HG02973 (cell line): ENCODE measurements at regions not wholly inside any gene's neighbourhood (a gene's known extent, or its start where the extent isn't known, plus 50 kb on each side); places are given as distances from the start of the nearest gene placed in this dataset.
"Not testable (repeated sequence)": the region's sequence is repeated elsewhere in the genome, so short reads cannot be mapped to it uniquely, and the experiment has no call there.

ENCODE experiments used
- ATAC-seq: cut with Tn5 transposase; IDR thresholded peaks from one replicate; pipeline ENCODE4 v1.9.1; 2021; ENCODE audit warnings: moderate library complexity; ENCODE audit not compliant: unreplicated experiment

DNA sequence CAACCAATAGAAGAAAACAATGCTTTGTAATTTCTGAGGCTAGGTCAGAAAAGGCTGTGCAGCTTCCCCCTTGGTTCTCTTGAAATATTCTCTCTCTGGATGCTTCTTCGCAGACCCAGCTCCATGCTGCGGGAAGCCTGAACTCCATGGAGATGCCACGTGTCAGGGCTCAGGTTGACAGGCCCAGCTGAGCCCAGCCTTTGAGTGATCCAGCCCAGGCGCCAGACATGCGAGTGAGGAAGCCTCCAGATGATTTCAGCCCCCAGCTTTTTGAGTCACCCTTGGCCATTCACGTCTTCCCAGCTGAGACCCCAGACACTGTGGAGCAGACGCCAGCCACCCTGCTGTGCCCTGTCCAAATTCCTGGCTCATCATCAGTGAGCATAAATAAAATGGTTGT lies 378.4 kb upstream of the NRP1 start:
- ATAC-seq: no peak

DNA sequence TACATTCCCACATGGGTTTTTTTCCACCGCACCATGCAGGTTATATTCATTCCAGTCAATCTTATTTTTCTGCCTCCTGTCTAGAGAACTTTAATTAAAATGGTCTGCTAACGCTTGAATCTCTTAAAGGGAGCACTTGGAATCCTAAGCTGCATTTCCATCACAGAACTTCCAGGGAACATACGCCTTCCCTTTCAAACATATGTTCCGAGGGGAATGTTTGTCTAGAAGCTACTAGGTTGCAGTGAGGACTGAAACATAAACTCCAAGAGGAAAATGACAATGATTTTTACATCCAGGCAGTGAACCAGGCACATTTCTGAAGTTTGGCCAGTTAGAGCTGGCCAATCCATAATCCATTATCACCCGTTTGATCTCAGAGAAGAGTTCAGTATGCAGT lies 375.5 kb upstream of the NRP1 start:
- no peak for ATAC-seq

DNA sequence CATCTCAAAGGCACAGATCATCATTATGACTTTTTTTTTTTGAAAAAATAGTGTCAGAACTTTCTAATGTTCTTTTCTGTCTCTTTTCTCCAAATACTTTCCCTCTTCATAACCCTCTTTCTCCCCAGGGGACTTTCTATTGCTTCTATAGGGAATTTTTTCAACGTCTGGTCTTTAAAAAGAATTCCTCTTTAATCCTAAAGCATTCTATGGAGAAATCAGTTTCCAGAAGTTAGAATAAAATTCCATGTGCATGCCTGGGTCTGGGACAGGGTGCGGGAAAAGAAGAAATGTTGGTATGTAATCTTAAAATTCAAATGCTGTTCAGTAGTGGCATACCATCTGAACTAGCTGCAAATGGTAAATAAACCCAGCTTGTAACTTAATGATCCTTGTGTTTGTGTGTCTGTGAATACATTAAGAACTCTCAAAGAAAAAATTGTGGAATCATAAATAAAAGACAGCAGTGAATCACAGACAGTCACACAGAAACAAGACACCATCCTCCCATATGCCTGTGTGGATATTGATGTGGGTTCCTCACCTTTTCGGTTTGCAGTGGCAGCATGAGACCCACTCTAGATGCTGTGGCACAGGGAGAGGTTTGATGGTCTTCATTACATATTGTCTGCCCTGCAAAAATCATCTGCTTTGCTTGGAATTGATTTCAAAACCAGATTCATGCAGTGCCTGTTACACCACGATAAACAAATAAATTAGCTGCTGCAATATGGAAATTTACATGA lies 374.7 kb upstream of the NRP1 start:
- no peak for ATAC-seq

GRCh38 chr10:33708561-33708960 lies 374.1 kb upstream of the NRP1 start:
- no peak for ATAC-seq

DNA sequence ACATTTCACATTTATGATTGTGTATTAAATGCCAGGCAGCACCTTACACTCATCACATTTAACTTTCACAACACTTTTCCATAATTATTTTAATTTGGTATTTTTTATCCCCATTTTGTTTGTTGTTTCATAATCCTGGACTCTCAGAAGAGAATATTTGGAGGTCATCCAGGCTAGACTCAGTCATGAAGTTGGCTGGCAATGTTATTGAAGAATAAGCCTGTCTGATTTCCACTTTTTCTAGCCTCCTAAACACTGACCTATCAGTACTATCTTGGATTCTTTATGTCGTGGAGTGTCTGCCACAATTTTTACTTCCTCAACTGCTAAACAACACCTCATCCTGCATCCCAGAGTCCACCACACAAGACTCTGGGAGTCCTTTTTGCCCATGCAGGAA lies 372.3 kb upstream of the NRP1 start:
- ATAC-seq: no peak

DNA sequence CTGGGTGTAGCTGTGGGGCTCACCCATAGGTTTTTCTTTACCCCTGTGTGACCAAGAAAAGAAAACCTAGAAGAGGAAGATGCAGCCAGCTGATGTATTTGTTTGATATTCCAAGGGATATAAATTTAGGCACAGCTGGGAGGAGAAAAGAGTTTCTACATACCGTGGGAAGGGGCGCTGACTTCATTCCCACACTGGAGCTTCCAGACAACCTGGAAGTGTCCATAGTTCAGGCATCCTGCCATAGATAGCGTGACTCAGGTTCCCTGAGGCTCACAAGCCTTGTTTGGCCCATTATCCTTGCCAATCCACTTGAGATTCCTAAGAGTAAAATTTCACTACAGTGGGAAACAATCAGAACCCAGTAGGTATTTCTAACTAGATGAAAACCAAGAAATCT lies 371.7 kb upstream of the NRP1 start:
- no peak for ATAC-seq

- ATAC-seq: no peak
Measured at GRCh38 chr10:33704214-33704830, 369.9 kb upstream of the NRP1 start.

- no peak for ATAC-seq
Measured at GRCh38 chr10:33703501-33704213, 369.2 kb upstream of the NRP1 start.

GRCh38 chr10:33698033-33698432 lies 363.6 kb upstream of the NRP1 start:
- ATAC-seq: no peak

GRCh38 chr10:33697016-33697415 lies 362.5 kb upstream of the NRP1 start:
- ATAC-seq: no peak

DNA sequence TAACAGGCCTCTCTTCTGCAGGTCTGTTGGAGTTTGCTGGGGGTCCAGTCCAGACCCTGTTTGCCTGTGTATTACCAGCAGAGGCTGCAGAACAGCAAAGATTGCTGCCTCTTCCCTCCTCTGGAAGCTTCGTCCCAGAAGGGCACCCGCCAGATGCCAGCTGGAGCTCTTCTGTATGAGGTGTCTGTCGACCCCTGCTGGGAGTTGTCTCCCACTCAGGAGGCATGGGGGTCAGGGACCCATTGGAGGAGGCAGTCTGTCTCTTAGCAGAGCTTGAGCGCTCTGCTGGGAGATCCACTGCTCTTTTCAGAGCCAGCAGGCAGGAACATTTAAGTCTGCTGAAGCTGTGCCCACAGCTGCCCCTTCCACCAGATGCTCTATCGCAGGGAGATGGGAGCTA lies 361.1 kb upstream of the NRP1 start:
- no peak for ATAC-seq

DNA sequence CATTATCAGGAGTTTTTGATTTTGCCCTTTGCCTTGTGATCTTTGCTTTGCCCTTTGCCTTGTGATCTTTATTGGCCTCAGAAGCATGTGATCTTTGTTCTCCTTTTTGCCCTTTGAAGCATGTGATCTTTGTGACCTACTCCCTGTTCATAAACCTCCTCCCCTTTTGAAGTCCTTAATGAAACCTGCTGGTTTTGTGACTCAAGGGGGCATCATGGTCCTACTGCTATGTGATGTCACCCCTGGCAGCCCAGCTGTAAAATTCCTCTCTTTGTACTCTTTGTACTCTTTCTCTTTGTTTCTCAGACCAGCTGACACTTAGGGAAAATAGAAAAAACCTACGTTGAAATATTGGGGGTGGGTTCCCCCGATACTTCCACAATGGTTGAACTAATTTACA lies 356.1 kb upstream of the NRP1 start:
- ATAC-seq: not testable (repeated sequence)

DNA sequence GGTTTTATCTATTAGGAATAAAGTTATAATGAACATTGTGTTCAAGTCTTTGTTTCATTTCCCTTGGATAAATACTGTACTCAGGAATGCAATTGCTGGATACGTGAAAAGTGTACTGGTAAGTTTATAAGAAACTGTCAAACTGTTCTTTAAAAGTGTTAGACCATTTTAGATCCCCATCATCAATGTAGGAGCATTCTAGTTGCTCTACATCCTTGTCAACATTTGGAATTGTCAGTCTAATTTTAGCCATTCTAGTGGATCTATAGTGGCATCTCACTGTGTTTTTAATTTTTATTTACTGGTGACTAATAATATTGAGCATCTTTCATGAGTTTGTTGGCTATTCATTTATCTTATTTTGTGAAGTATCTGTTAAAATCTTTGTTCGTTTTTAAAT lies 354.0 kb upstream of the NRP1 start:
- ATAC-seq: no peak

GRCh38 chr10:33684211-33684611 lies 349.7 kb upstream of the NRP1 start:
- no peak for ATAC-seq

GRCh38 chr10:33681595-33681994 lies 347.1 kb upstream of the NRP1 start:
- ATAC-seq: no peak

DNA sequence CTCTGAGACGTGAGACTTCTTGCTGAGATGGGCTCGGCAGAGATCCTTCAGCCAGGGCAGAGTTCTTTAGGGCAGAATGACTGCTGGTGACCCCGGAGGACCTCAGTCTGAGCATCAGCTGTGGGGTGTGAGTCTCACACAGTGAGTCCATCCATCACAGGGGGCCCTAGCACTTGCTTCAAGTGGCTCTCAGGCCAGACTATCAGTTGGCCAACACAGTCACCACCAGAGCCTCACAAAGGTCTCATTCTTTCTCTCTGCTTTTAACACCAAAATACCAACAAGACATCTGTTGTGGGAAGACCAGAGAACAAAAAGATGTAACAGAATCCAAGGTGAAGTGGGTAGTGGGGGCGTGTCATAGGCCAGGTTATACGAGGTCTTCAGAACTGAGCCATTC lies 345.6 kb upstream of the NRP1 start:
- ATAC-seq: no peak

DNA sequence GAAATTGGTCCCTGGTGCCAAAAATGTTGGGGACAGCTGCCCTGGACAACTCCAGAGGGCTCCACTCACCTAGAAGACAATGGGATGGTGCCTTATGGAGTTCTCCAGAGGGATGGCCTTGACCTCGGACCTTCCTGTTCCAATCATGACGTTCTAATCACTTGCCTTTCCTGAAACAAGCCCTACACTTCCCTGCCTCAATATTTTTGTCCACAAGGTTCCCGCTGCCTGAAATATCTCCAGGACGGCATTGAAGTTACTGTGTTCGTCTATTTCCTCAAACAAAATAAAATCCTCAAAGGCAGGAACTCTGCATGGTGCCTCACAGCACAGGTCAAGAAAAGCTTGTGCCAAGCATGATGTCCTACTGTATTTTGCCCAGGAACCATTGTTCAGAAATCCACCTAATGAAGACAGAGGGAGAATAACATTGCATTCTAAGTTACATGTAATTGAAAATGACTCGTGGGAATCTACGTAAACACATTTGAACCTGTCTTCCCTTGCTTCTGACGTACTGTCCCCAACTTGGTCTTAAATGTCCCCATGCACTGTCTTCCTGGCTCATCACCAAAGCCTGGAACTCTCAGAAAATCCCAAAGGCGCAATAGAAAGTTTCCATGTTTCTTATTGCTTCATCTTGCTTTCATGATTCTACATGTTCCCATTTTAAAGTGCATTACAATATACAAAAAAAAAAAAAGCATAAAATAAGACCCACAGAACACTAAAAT lies 342.3 kb upstream of the NRP1 start:
- ATAC-seq: no peak

DNA sequence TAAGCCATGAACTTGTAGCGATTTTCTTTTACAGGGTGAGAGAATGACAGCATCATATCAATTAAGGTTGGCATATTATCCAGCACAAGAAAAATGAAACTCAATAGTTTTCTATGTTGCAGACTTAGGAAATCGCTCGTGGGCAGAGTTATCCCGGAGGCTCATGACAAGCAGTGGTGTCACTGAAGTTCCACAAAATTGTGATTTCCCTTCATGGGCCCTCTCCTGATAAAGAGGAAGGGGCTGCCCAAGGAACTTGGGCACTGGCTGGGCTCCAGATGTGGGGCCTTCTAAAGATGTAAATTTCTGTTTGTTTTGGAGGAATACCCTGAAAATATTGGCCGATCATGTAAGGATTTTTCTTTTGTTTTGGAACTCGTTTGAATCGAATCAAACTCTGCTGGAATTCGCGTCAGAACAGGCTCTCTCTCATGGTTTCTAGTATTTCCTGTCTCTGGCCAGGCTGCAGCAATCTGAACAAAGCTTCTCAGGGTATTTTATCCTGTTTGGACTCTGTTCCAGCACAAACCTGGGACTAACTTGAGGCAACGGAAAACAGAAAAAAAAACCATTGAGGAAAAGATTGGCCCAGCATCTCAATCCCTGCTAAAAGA lies 340.6 kb upstream of the NRP1 start:
- ATAC-seq: no peak

- ATAC-seq: no peak
Measured at GRCh38 chr10:33674491-33674890, 340.0 kb upstream of the NRP1 start.

DNA sequence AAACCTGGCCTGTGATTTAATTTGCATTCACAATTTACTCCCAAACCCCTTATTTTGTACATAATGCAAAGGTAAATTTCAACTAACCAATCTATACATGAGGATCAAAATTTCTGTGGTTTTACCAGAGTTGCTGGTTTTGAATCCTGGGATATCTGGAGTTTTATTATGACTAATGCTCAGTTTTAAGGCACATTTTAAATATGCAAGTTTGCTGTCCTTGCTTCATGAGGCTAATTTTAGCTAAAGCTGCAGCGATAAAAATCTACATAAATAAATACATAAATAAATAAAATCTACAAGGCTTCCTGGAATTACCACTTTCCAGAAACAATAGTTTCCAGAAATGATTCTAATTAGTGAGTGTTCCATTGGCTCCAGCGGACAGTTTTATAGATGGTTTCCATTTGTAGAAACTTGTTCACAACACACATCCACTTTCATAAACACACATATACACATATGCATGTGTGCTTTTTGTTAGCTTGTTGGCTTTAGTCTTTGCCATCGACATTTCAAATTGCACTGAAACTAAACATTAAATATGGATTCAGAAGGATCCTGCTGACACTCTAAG lies 339.5 kb upstream of the NRP1 start:
- no peak for ATAC-seq

DNA sequence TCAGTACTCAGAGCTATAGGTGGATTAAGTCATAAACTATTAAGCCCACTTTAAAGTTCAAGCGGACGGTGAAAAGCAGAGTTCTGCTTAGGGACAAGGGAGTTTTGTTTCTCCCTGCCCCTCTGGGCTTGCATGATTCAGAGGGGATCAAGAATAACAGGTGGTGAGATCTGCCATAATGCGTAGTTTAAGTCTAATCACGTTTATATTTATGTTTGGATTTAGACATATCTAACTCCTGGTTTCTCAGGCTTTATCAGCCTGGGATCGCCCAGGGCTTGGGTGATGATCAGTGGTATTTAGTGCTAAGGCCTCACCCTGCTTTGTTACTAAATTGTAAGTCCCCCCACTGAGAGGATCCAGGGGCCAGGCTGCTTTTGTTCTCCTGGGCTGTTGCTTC lies 335.4 kb upstream of the NRP1 start:
- ATAC-seq: no peak
